ENCODE measurements at regions not wholly inside any gene's neighbourhood (a gene's known extent, or its start where the extent isn't known, plus 50 kb on each side); places are given as distances from the start of the nearest gene placed in this dataset.
"Not testable (repeated sequence)": the region's sequence is repeated elsewhere in the genome, so short reads cannot be mapped to it uniquely, and the experiment has no call there.

DNA sequence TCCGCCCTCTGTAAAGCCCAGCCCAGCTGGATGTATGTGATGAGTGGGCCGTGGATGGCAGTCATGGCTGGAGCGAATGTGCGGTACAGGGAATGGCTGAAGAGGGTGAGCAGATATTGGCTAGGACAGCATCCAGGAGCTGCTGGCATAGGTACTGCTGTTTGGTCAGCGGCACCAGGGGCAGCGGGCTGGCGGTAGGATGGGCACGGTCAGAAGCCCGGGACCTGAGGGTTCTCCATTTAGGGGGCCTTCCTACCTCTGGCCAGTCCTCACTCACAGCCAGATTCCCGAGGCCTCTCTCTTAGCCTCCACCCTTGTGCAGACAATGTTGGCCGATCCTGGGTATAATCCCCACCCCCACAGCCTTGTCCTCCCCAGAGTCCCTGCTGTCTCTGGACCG, 53.1 kb upstream of the POTEH start:
- in situ Hi-C loops (cut with HindIII; ENCODE audit: low pct_unique_long_range_greater_than_20kb, low sequenced_read_pairs); H3K36me3 ChIP-seq (ENCODE audit: control insufficient read depth, insufficient read depth, low read length); CTCF ChIA-PET; intact Hi-C loops (cut with micrococcal nuclease; ENCODE audit: unreplicated experiment); H3K4me3 ChIP-seq (ENCODE audit: low read depth in 2 of 2, low read length in 2 of 2); H3K27ac ChIP-seq (ENCODE audit: low read length); DNase-seq (ENCODE audit: low read depth, low spot score); H3K9me3 ChIP-seq (ENCODE audit: control insufficient read depth, insufficient read depth, low read depth, low read length); H3K4me1 ChIP-seq (ENCODE audit: control insufficient read depth, insufficient read depth, low read length); POLR2A ChIA-PET; BruUV-seq (replicated peaks); ATAC-seq; H3K27me3 ChIP-seq (ENCODE audit: control insufficient read depth, insufficient read depth, low read length): not testable (repeated sequence)

DNA sequence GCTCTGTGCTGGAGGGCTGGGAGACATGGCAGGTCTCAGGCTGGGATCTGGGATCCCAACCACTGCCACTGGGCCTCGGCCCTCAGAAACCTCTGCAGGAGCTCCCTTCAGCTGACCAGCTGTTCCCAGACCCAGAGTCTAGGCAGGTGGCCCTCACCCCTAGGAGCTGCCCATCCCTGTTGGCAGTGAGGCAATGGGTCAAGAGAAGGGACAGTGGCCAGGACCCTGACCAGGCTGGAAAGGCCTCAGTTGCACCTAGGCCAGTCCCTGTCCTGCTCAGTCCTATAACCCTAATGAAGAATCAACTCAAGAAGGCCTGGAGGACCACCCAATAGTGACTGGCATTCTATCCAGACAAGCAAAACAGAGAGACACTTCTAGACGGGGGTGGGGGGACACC, 52.4 kb upstream of the POTEH start:
- H3K27me3 ChIP-seq (ENCODE audit: control insufficient read depth, insufficient read depth, low read length); POLR2A ChIA-PET; H3K36me3 ChIP-seq (ENCODE audit: control insufficient read depth, insufficient read depth, low read length); H3K9me3 ChIP-seq (ENCODE audit: control insufficient read depth, insufficient read depth, low read depth, low read length); DNase-seq (ENCODE audit: low read depth, low spot score); H3K4me1 ChIP-seq (ENCODE audit: control insufficient read depth, insufficient read depth, low read length); in situ Hi-C loops (cut with HindIII; ENCODE audit: low pct_unique_long_range_greater_than_20kb, low sequenced_read_pairs); CTCF ChIA-PET; H3K27ac ChIP-seq (ENCODE audit: low read length); BruUV-seq (replicated peaks); ATAC-seq; intact Hi-C loops (cut with micrococcal nuclease; ENCODE audit: unreplicated experiment); H3K4me3 ChIP-seq (ENCODE audit: low read depth in 2 of 2, low read length in 2 of 2): not testable (repeated sequence)

DNA sequence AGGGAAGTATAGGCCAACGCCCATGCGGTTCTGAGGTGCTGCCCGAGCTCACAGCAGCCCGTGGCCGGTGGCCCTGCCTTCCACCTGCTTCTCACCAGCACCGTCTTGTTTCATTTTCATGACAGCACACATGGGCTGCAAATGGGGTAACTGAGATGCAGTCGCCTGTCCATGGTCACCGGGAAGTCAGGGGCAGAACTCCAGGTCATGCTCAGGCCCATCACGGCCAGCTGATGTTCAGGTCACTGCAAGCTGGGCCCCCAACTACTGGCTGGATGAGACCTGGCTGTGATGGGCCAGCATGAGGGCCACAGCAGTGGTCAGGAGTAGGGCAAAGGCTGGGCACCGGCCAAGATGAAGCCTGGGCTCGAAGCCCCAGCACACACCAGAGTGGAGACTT, 51.9 kb upstream of the POTEH start:
- POLR2A ChIA-PET; intact Hi-C loops (cut with micrococcal nuclease; ENCODE audit: unreplicated experiment); H3K4me3 ChIP-seq (ENCODE audit: low read depth in 2 of 2, low read length in 2 of 2); BruUV-seq (replicated peaks); CTCF ChIA-PET; H3K4me1 ChIP-seq (ENCODE audit: control insufficient read depth, insufficient read depth, low read length); DNase-seq (ENCODE audit: low read depth, low spot score); H3K36me3 ChIP-seq (ENCODE audit: control insufficient read depth, insufficient read depth, low read length); in situ Hi-C loops (cut with HindIII; ENCODE audit: low pct_unique_long_range_greater_than_20kb, low sequenced_read_pairs); H3K27ac ChIP-seq (ENCODE audit: low read length); H3K27me3 ChIP-seq (ENCODE audit: control insufficient read depth, insufficient read depth, low read length); H3K9me3 ChIP-seq (ENCODE audit: control insufficient read depth, insufficient read depth, low read depth, low read length): not testable (repeated sequence)
- 0 out of 2 replicates have a peak, but pooled peaks have one; percentile 39 for ATAC-seq

All from Panc1 (cell line).